ENCODE measurements at regions not wholly inside any gene's neighbourhood (a gene's known extent, or its start where the extent isn't known, plus 50 kb on each side); places are given as distances from the start of the nearest gene placed in this dataset.
A peak's percentile ranks its signal among the peaks of the same experiment; 100 is the strongest.

DNA sequence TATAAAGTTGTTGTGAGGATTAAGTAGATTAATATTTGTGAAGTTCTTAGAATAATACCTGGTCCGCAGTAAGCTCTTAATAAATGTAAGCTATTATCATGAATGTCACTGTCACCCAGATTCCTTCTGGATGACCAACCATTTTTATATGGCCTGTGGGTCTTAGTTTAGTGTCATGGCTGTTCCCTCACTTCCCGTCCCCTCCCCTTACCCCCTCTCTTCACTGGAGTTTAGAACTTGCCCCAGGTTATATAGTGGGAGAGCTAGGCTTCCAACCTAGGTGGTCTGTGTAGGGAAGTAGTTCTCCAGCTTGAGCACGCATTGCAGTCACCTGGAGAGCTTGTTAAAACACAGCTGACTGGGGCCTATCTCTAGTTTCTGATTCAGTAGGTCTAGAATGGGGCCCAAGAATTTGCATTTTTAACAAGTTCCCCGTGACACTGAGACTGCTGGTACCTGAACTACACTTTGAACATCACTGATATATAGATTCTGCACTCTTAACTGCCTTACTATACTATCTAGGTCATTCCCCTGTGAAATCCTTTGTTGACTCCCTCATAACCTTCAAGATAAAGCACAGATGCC is 66.9 kb upstream of the PLAC1 start:
- no peak for DNase-seq (ENCODE audit: low read depth)
- Histone ChIP-seq H3K36me3 (ENCODE audit: control insufficient read depth, insufficient read depth, low read length) (no peaks in the 10 kb centered on the region), H3K27me3 (ENCODE audit: control insufficient read depth, insufficient read depth, low read length) (no peaks in the 10 kb centered on the region), H3K4me3 (ENCODE audit: low read depth, low read length) (no peak overlapping the region)
- TF ChIP-seq, protein P1, sequence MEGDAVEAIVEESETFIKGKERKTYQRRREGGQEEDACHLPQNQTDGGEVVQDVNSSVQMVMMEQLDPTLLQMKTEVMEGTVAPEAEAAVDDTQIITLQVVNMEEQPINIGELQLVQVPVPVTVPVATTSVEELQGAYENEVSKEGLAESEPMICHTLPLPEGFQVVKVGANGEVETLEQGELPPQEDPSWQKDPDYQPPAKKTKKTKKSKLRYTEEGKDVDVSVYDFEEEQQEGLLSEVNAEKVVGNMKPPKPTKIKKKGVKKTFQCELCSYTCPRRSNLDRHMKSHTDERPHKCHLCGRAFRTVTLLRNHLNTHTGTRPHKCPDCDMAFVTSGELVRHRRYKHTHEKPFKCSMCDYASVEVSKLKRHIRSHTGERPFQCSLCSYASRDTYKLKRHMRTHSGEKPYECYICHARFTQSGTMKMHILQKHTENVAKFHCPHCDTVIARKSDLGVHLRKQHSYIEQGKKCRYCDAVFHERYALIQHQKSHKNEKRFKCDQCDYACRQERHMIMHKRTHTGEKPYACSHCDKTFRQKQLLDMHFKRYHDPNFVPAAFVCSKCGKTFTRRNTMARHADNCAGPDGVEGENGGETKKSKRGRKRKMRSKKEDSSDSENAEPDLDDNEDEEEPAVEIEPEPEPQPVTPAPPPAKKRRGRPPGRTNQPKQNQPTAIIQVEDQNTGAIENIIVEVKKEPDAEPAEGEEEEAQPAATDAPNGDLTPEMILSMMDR (IDR thresholded peaks at IDR 0.05; ENCODE audit: insufficient read depth, low read length, poor library complexity, severe bottlenecking) = no peak

DNA sequence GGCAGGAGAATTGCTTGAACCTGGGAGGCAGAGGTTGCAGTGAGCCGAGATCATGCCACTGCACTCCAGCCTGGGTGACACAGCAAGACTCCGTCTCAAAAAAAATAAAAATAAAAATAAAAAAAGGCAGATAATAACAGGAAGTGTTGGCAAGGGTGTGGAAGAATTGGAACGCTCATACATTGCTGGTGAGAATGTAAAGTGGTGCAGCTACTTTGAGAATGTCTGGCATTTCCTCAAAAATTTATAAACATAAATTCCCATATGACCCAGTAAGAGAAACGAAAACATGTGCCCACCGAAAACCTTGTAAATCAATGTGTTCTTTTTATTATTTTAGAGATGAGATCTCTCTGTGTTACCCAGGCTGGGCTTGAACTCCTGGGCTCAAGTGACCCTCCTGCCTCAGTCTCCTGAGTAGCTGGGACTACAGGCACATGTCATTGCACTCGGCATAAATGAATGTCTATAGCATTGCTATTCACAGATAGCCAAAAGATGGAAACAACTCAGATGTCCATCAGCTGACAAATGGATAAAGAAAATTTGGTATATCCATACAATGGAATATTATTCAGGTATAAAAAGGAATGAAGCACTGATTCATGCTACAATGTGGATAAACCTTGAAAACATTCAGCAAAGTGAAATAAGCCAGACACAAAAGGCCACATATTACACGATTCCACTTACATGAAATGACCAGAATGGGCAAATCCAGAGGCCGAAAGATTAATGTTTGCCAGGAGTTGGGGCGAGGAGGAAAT is 63.7 kb upstream of the PLAC1 start:
- Histone ChIP-seq H3K36me3 (ENCODE audit: control insufficient read depth, insufficient read depth, low read length) (no peaks in the 10 kb centered on the region), H3K27me3 (ENCODE audit: control insufficient read depth, insufficient read depth, low read length) (no peaks in the 10 kb centered on the region), H3K4me3 (ENCODE audit: low read depth, low read length) (no peak overlapping the region)
- TF ChIP-seq, protein P1 (IDR thresholded peaks at IDR 0.05; ENCODE audit: insufficient read depth, low read length, poor library complexity, severe bottlenecking) = no peak
- no peak for DNase-seq (ENCODE audit: low read depth)

GRCh38 chrX:134718966-134719317 is 60.7 kb upstream of the PLAC1 start:
- Histone ChIP-seq H3K4me3 (ENCODE audit: low read depth, low read length) (no peak overlapping the region), H3K27me3 (ENCODE audit: control insufficient read depth, insufficient read depth, low read length) (no peaks in the 10 kb centered on the region), H3K36me3 (ENCODE audit: control insufficient read depth, insufficient read depth, low read length) (no peaks in the 10 kb centered on the region)
- TF ChIP-seq, protein P1 (IDR thresholded peaks at IDR 0.05; ENCODE audit: insufficient read depth, low read length, poor library complexity, severe bottlenecking) = no peak
- DNase-seq (ENCODE audit: low read depth) = no peak

DNA sequence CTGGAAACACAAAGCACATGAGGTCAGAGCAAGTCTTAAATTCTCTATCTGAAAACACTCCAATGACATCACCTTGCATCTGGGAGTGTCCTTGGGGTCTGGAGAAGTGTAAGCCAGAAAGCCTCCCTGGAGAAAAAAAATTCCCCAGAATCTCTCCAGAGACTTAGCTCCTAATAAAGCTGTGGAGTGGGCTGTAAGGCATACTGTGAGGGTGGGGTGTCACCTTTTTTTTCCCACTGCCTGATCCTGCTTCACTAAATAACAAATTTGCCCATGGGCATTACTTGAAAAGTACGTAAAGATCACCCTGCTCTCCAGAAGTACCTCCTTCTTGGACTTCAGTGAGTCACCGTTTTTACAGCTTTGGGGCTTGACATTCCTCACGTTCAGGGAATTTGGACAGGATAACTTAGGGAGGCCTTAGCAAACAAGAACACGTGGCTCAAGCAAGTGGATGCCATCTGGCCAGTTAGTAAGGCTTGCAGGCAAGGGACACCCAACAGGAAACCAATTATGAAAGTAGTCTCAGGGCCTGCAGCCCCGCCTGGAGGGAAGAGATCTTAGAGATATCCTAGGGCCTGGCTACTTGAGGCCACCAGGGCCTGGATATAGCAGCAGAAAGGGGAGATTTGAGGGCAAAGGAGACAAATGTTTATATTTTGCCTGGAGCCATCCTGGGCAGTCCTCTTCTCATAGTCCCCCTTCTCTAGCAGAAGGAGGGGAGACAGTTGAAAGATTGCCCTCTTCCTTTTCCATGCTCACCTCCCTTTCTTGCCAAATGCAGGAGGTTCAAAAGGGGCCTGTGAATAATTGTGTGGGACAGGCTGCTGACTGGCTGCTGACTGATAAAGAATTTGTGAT is 60.1 kb upstream of the PLAC1 start:
- TF ChIP-seq, protein P1 (IDR thresholded peaks at IDR 0.05; ENCODE audit: insufficient read depth, low read length, poor library complexity, severe bottlenecking) = no peak
- Histone ChIP-seq H3K27me3 (ENCODE audit: control insufficient read depth, insufficient read depth, low read length) (no peaks in the 10 kb centered on the region), H3K4me3 (ENCODE audit: low read depth, low read length) (no peak overlapping the region), H3K36me3 (ENCODE audit: control insufficient read depth, insufficient read depth, low read length) (no peaks in the 10 kb centered on the region)
- DNase-seq (ENCODE audit: low read depth) = peak; percentile 79

DNA sequence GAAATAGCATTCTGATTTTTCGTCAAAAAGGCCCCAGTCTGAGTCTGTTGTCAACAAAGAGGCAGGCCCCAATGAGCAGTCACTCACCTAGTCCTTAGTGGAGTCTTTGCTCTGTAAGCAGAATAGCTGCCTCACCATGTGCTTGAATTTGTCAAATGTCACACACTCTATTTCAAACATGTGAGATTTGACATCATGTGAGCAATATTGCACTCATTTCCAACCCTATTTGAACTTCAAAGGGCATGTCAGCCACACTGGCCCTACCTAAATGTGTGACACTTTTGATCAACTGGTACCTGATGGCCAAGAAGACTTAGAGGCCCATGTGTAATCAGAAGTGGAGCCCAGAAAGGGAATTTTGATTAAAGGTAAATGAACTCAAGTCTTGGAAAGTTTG is 59.4 kb upstream of the PLAC1 start:
- Histone ChIP-seq H3K27me3 (ENCODE audit: control insufficient read depth, insufficient read depth, low read length) (no peaks in the 10 kb centered on the region), H3K4me3 (ENCODE audit: low read depth, low read length) (no peak overlapping the region), H3K36me3 (ENCODE audit: control insufficient read depth, insufficient read depth, low read length) (no peaks in the 10 kb centered on the region)
- DNase-seq (ENCODE audit: low read depth) = no peak
- TF ChIP-seq, protein P1 (IDR thresholded peaks at IDR 0.05; ENCODE audit: insufficient read depth, low read length, poor library complexity, severe bottlenecking) = no peak

Measured in kidney epithelial cell (primary cell).